Muscle layer of duodenum (tissue), 2 donors: ENCODE measurements at regions not wholly inside any gene's neighbourhood (a gene's known extent, or its start where the extent isn't known, plus 50 kb on each side); places are given as distances from the start of the nearest gene placed in this dataset.

Source experiments
- H3K27ac ChIP-seq: one replicate; pipeline ENCODE4 v1.7.0; 2013; ENCODE audit warnings: mild to moderate bottlenecking, low read length
- H3K27me3 ChIP-seq: one replicate; pipeline ENCODE4 v1.7.0; 2013; ENCODE audit warnings: low read depth, mild to moderate bottlenecking, control low read depth, low read length
- H3K36me3 ChIP-seq, 2 donors: one replicate each; pipeline ENCODE4 v1.7.0; 2013; ENCODE audit warnings: low read length in 2 of 2, control low read depth in 1 of 2, mild to moderate bottlenecking in 1 of 2; ENCODE audit not compliant: insufficient read depth in 2 of 2, control insufficient read depth in 1 of 2
- H3K4me1 ChIP-seq, 2 donors: one replicate each; pipeline ENCODE4 v1.7.0; 2013; ENCODE audit warnings: low read length in 2 of 2, mild to moderate bottlenecking in 2 of 2, control low read depth in 1 of 2, moderate library complexity in 1 of 2; ENCODE audit not compliant: insufficient read depth in 2 of 2, control insufficient read depth in 1 of 2
- H3K4me3 ChIP-seq, 2 donors: one replicate each; pipeline ENCODE4 v1.7.0; 2013; ENCODE audit warnings: low read length in 2 of 2, low read depth in 1 of 2, mild to moderate bottlenecking in 1 of 2
- H3K9me3 ChIP-seq, 2 donors: one replicate each; pipeline ENCODE4 v1.7.0; 2013; ENCODE audit warnings: low read length in 2 of 2, control low read depth in 1 of 2, mild to moderate bottlenecking in 1 of 2; ENCODE audit not compliant: control insufficient read depth in 1 of 2
- donor health status: healthy.

DNA sequence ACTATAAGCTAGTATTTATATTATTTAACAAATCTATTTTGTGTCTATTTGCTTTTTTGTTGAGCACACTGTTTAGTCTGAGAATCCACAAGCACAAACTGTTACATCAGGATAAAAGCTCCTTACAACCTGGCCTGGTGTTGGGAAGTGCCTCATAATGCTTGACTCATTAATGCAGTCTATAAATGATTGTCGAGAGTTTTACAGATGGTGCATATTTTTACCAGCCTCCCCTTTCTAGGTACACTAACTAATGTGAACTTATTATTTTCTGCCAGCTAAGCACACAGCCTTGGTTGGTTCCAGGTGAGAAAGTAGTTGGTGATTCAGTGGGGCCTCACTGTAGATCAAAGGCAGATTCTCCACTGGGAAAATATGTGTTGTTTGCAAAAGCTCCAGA, 151.0 kb upstream of the ADAMTS16 start:
- H3K9me3 ChIP-seq: no peaks in the 10 kb centered on the region
- H3K36me3 ChIP-seq: no peaks in the 10 kb centered on the region
- H3K4me3 ChIP-seq: no peak overlapping the region
- H3K27me3 ChIP-seq: no peaks in the 10 kb centered on the region
- no peak overlapping the region for H3K27ac ChIP-seq
- H3K4me1 ChIP-seq: no peaks in the 10 kb centered on the region

DNA sequence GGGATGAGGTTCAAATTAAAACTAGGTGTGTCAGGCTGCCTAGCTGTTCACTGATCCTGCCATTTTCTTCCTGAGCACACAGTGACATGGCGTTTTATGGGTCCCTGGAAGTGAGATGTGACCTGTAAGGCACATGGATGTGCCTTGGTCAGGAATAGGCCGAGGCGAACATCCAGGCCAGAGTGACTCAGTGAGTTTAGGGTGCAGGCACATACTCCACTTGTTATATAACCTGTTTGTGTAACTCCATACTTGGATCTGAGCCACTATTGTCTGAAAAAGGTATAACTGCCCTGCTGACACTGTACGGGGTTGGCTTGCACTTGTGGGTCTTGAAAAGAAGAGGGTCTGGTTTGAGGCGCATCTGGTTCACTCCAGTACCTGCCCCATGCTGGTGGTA, 150.1 kb upstream of the ADAMTS16 start:
- H3K27ac ChIP-seq: no peak overlapping the region
- H3K27me3 ChIP-seq: no peaks in the 10 kb centered on the region
- no peak overlapping the region for H3K4me3 ChIP-seq
- H3K9me3 ChIP-seq: no peaks in the 10 kb centered on the region
- no peaks in the 10 kb centered on the region for H3K36me3 ChIP-seq
- no peaks in the 10 kb centered on the region for H3K4me1 ChIP-seq

DNA sequence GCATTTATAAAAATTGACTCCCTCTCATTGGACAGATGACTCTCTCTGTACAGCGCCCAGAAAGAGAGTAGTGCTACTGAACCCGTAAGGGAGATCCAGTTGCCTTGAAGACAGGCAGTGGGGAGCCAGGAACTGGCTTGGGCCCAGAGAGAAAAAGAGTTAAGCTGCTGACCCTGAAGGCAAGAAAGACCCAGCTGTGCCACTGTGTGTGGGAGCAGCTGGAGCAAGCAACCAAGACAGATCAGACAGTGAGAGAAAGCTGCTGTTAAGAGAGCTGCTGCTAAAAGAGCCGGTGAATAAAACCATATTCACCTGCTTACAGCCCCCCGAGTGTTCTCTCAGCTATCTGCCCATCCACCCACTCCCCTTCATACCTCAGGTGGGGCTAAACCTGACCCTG, 149.7 kb upstream of the ADAMTS16 start:
- Histone ChIP-seq H3K4me1 (no peaks in the 10 kb centered on the region), H3K36me3 (no peaks in the 10 kb centered on the region), H3K27me3 (no peaks in the 10 kb centered on the region), H3K27ac (no peak overlapping the region), H3K4me3 (no peak overlapping the region), H3K9me3 (no peaks in the 10 kb centered on the region)

DNA sequence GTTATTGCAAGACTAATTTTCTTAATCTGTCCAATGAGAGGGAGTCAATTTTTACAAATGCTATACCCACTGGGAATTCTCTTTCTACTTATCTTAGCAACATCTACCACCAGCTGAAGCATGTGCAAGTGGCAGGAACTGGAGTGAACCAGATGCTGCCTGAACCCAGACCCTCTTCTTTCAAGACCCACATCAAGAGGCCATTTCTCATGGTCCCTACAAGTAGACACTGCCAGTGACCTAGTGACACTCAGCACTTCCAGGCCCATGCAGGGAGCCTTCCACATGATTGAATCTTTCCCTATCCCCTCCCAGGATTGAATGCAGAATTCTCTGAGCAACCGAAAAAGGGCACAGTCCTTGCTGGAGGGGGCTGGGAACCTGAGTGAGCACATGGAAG, 148.2 kb upstream of the ADAMTS16 start:
- H3K36me3 ChIP-seq: no peaks in the 10 kb centered on the region

DNA sequence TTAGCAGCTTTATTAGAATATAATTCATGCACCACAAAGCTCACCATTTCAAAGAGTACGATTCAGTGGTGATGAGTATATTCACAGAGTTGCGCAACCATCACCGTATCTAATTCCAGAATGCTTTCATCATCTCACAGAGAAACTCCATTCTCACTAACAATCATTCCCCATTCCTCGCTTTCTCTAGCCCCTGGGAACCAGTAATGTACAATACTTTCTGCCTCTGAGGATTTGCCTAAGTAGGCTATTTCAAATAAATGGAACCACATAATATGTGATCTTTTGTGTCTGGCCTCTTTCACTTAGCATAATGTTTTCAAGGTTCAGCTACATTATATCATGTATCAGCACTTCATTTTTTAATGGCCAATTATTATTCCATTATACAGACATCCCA, 145.1 kb upstream of the ADAMTS16 start:
- Histone ChIP-seq H3K4me3 (no peak overlapping the region), H3K9me3 (no peaks in the 10 kb centered on the region), H3K27ac (no peak overlapping the region), H3K27me3 (no peaks in the 10 kb centered on the region), H3K36me3 (no peaks in the 10 kb centered on the region), H3K4me1 (no peaks in the 10 kb centered on the region)

More for the DNA sequence above, 148.2 kb upstream of the ADAMTS16 start:
- Histone ChIP-seq H3K9me3 (no peaks in the 10 kb centered on the region), H3K27me3 (no peaks in the 10 kb centered on the region), H3K27ac (no peak overlapping the region), H3K4me1 (no peaks in the 10 kb centered on the region), H3K4me3 (no peak overlapping the region)

DNA sequence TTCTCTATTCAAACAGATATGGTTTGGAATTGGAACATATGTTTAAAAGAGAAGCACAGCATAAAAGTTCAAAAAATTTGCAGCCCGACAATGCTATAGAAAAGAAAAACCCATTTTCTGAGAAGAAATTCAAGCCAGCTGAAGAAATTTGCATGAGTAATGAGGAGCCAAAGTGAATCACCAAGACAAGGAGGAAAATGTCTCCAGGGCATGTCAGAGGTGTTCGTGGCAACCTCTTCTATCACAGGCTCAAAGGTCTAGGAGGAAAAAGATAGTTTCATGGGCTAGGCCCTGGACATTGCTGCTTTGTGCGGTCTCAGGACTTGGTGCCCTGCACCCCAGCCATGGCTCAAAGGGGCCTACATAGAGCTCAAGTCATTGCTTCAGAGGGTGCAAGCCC, 134.8 kb upstream of the ADAMTS16 start:
- Histone ChIP-seq H3K4me1 (no peaks in the 10 kb centered on the region), H3K9me3 (no peaks in the 10 kb centered on the region), H3K27ac (no peak overlapping the region), H3K27me3 (no peaks in the 10 kb centered on the region), H3K36me3 (no peaks in the 10 kb centered on the region), H3K4me3 (no peak overlapping the region)

DNA sequence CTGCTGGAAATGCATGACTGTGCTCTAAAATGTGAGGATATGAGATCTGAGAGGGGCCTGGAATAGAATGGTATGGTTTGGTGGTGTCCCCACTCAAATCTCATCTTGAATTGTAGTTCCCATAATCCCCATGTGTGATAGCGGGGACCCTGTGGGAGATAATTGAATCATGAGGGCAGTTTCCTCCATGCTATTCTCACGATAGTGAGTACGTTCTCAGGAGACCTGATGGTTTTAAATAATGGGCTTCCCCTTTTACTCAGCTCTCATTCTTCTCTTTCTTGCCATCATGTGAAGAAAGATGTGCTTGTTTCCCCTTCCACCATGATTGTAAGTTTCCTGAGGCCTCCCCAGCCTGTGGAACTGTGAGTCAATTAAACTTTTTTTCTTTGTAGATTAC, 133.6 kb upstream of the ADAMTS16 start:
- Histone ChIP-seq H3K36me3 (no peaks in the 10 kb centered on the region), H3K27me3 (no peaks in the 10 kb centered on the region), H3K27ac (no peak overlapping the region), H3K4me3 (no peak overlapping the region), H3K9me3 (no peaks in the 10 kb centered on the region), H3K4me1 (no peaks in the 10 kb centered on the region)

DNA sequence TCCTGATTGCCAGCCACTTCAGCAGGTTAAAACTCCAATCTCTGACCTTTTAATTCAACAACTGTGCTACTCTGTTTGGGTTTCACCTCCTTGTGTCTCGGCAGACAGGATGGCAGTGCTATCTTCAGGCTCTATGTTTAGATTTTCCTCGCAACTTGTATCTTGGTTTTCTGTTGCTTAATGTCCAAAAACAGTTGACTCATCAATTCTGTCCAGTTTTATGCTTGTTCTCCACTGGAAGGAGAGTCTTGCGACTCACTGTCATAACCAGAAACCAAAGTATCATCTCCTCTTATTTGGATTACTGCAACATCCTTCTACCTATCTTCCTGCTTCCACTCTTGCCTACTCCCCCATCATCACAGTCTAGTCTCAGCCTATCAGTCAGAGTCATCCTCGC, 130.9 kb upstream of the ADAMTS16 start:
- Histone ChIP-seq H3K27ac (no peak overlapping the region), H3K9me3 (no peaks in the 10 kb centered on the region), H3K4me1 (no peaks in the 10 kb centered on the region), H3K27me3 (no peaks in the 10 kb centered on the region), H3K36me3 (no peaks in the 10 kb centered on the region), H3K4me3 (no peak overlapping the region)

DNA sequence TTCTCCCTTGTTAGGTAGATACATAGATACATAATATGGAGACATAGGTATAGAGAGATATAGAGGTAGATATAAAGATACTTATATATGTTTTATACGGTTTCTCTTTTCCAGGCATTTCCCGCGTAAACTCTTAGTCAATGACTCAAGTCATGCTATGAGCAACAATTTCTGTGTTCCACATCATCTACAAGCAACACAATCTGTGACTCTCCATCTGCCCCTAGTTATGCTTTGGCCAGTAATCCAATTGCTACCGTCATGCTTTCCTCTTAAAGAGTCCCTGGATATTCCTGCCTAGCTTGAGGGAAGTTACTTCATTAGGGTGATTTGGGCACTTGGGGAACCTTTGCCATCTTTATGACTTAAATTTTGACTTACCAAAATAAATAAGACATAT, 129.0 kb upstream of the ADAMTS16 start:
- H3K36me3 ChIP-seq: no peaks in the 10 kb centered on the region
- no peaks in the 10 kb centered on the region for H3K4me1 ChIP-seq
- H3K4me3 ChIP-seq: no peak overlapping the region
- no peak overlapping the region for H3K27ac ChIP-seq
- no peaks in the 10 kb centered on the region for H3K9me3 ChIP-seq
- H3K27me3 ChIP-seq: no peaks in the 10 kb centered on the region

DNA sequence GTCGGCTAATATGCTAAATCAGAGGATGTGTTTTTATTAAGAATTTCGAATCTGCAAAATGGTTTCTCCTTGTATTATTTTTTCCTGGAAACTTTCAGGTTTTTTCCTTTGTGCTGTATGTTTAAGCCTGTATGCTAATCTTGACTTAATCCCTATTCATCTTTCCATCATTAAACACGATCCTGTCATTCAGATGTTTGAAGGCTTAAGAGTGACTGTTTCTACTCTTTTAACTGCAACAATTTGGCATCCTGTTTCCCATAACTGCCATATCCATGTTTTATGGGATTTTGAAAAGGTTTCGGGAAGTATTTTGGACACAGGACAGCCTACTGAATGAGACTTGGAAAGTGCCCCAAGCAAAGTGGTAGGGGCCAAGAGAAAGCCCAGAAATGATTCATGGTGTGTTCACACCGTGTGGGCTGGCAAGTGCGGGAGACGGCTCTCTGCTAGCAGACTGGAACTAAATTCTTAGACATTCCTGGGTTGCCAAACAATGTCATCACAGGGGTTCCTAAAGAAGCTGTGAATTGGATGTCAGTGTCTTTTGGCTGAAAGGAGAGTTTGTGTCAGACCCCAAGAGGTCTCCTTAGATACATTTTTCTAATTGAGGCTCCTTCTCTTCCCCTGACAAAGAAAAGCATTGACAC, 125.4 kb upstream of the ADAMTS16 start:
- Histone ChIP-seq H3K36me3 (no peaks in the 10 kb centered on the region), H3K27ac (no peak overlapping the region), H3K4me3 (no peak overlapping the region), H3K27me3 (no peaks in the 10 kb centered on the region), H3K9me3 (no peaks in the 10 kb centered on the region), H3K4me1 (no peaks in the 10 kb centered on the region)

DNA sequence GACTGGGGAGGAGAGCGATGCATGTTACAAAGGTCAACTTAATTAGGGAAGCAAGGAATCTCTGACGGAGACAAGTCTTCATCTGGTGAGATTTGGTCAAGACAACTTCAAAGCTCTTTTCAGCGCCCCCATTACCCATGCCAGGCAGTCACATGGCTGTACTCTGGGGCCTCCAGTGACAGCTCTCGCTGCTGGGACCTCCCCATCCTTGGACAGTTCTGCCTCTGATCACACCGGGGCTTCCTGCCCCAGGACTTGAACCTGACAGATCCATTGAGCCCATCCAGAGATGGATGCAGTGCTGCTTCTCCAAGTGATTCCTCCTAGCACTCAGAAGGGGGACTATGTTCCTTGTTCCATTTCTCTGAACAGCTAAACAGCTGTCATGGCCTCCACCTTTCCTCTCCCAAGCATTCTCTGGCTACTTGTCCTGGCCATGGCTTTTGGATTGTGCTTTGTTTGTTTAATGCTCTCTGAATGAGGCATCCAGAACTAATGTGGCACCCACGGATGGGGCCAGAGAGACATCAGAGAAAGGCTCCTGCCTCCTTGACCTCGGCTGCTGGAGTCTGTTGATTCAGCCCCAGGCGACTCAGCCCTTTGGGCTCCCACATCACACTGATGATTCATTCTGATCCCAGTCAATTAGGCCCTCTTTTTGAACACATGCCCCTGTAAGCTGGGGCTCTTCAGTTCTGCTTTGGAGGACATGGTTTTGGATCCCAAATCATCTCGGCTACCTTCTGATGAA, 122.1 kb upstream of the ADAMTS16 start:
- H3K27me3 ChIP-seq: no peaks in the 10 kb centered on the region
- no peaks in the 10 kb centered on the region for H3K36me3 ChIP-seq
- H3K4me1 ChIP-seq: no peaks in the 10 kb centered on the region
- H3K4me3 ChIP-seq: no peak overlapping the region
- no peak overlapping the region for H3K27ac ChIP-seq
- H3K9me3 ChIP-seq: no peaks in the 10 kb centered on the region

DNA sequence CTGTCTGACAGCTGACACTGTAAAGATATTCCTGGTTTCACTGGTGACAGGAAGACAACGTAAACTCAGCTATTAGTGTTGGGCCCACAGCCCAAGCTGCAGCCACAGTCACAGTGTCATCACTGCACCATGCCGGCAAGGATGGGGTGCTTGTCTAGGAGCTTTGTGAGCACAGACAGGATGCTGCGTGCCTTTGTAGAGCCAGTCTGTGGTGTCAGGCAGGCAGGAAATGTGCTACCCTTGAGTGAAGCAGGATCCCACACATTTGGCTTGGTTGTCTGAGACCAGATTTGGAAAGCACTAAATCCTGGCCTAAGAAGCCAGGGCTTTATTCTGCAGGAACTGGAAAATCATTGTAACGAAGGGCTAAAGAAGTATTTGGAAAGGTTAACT, 121.6 kb upstream of the ADAMTS16 start:
- no peaks in the 10 kb centered on the region for H3K27me3 ChIP-seq
- H3K36me3 ChIP-seq: no peaks in the 10 kb centered on the region
- H3K9me3 ChIP-seq: no peaks in the 10 kb centered on the region
- H3K4me3 ChIP-seq: no peak overlapping the region
- H3K27ac ChIP-seq: no peak overlapping the region
- no peaks in the 10 kb centered on the region for H3K4me1 ChIP-seq
